HG02938 (cell line): ENCODE measurements at regions not wholly inside any gene's neighbourhood (a gene's known extent, or its start where the extent isn't known, plus 50 kb on each side); places are given as distances from the start of the nearest gene placed in this dataset.

ENCODE experiments used
- ATAC-seq: cut with Tn5 transposase; IDR thresholded peaks from one replicate; pipeline ENCODE4 v1.9.1; 2021; ENCODE audit warnings: mild to moderate bottlenecking, moderate library complexity; ENCODE audit not compliant: unreplicated experiment

DNA sequence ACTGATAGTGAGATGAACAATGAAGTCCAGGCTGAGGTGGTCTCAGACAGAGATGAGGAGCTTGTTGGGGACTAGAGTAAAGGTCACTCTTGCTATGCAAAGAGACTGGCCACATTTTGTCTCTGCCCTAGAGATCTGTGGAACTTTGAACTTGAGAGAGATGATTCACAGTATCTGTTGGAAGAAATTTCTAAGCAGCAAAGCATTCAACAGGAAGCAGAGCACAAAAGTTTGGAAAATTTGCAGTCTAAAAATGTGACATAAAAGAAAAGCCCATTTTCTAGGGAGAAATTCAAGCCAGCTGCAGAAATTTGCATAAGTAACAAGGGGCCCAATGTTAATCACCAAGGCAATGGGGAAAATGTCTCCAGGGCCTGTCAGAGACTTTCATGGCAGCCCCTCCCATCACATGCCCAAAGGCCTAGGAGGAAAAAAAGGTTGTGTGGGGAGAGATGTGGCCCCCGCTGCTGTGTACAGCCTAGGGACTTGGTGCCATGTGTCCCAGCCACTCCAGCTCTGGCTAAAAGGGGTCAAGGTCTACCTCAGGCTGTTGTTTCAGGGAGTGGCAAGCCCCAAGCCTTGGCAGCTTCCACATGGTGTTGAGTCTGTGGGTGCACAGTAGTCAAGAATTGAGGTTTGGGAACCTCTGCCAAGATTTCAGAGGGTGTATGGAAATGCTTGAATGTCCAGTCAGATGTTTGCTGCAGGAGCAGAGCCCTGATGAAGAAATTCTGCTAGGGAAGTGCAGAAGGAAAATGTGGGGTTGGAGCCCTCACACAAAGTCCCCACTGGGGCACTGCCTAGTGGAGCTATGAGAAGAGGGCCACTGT is 262.8 kb downstream of the DKK2 start:
- no peak for ATAC-seq

DNA sequence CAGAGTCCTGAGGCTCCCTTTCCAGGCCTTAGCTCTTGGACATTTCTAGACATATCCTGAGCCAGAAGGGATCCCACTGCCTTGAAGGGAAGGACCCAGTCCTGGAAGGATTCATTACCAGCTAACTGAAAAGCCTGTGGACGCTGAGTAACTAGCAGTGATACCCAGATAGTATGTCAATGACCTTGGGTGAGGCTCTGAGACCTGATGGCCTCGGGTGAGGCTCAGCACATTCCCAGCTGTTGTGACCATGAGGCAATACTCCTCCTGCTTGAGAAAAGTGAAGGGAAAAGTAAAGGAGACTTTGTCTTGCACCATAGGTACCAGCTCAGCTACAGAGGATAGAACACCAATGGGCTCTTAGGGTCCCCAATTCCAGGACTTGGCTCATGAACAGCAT is 268.1 kb downstream of the DKK2 start:
- no peak for ATAC-seq

DNA sequence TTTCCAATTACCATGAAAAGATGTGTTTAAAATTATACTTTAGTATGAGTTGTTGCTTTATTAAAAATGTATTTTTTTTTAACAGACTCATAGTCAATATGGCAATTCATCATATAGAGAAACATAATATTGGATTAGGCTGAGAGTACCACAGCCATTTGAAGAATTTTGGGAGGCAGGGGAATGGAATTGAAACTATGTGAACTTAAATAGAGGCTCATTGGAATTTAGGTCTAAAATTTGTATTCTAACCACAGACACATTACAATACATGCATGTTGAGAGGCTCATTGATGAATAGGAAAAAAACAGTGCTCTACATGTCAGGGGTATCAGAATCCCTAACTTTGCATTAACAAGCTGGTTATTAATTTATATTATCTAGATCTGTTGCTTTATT is 269.6 kb downstream of the DKK2 start:
- no peak for ATAC-seq

DNA sequence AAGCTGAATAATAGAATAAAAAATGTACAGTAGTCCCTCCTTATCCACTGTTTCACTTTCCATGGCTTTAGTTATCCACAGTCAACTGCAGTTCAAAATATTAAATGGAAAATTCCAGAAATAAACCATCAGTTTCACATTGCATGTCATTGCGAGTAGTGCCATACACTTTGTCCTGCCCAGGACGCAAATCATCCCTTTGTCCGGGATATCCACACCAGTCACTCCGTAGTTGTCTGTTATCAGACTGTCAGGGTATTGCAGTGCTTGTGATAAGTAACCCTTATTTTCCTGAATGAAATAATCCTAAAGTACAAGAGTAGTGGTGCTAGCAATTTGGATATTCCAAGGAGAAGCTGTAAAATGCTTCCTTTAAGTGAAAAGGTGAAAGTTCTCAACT is 271.3 kb downstream of the DKK2 start:
- no peak for ATAC-seq

DNA sequence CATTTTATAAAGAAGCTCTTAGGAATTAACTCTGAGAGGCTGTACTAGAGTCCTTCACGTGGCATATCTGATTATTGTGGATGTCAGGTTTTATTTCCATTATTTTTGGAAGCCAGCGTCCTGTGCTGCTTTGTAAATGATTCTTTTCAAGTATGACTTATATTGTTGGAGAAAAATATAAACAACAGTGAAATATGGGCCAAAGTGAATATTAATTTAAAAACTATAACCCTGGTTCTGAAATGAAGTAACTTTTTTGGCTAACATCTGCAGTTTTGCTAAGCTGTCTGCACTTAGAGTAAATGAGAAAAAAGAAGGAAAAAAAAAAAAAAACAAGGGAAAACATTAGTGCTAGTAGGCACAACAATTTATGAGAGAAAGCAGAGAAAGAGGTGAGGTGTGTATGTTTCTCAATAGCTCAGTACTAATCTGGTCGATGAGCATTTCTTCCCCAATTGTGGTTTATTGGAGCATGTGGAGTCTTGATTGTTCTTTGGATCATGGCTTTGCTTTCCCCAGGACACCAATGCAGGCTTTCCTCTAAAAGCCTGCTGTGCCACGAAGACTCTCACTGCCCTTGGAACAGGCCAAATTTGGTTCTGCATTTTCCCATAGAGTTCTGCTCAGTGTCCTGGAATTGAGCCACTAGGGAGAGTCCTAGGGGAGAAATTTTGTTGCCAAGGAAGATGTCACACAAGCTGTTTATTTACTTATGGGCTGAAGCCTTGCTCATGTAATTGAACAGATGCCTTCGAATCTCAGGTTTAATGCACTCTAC is 273.3 kb downstream of the DKK2 start:
- ATAC-seq = no peak

DNA sequence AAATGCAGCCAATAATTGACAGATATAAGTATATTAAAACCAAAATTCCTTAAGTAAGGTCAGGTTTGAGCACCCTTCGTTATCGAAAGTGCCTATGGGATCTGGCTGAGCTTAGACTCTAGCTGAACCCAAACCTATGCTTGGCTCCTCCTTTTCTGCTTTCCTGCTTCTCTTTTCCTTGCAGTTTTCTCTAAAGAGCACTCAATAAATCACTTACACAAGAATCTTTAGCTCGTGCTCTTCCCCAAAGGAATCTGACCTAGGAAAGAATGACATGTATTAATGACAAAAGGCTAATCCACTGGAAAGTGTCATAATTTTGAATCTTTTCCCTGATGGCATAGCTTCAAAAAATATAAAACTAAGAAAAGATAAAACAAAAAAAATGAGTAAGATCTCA is 282.7 kb downstream of the DKK2 start:
- no peak for ATAC-seq

DNA sequence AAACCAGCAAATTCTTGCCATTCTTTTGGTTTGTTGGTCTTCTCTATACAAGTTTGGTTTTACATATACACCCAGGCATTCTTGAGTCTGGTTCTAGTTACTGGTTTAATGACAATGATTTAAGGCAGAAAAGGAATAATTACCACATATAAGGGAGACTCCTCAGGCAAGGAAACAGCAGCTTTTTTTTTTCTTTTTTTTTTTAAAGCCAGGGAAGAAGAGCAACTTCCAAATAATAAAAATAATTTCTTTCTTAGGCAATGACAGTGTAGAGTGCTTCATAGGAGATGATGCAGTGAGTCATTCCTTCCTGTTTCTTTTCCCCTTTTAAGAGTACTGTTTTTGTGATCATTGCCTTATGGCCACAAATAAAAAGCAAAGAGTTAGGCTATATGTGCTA is 289.7 kb downstream of the DKK2 start:
- no peak for ATAC-seq

DNA sequence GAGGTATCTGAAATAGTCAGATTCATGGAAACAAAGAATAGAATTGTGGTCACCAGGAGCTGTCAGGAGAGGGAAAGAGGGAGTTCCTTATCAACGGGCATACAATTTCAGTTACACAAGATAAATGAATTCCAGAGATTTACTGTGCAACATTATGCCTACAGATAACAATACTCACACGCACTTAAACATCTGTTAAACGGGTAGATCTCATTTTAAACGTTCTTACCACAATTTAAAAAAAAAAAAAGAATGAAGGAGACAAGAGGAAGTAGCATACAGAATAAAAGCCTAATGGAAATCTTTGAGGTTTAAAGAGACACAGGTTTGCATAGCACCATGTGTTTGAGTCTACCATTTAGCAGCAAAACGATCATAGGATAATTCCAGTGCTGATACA is 298.0 kb downstream of the DKK2 start:
- ATAC-seq = no peak

- ATAC-seq = no peak
These were observed 317.6 kb downstream of the DKK2 start for GRCh38 chr4:106718548-106718947.

DNA sequence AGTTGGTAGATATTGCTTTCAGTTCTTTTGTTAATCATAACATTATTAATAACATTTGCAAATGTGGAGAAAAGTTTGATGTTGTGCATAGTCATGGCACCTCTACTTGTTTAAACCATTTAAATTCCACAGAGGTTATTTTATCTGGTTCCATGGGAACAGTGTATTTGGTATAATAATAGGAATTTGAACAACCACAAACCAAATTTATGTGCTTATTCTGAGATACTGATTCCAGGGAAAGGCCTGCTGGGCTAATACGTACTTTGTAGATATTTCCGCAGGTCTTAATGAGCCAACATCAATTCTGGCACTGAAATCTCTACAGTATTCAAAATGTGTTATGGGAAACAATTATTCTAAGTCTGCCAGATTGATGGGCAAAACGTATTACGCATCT is 319.0 kb downstream of the DKK2 start:
- ATAC-seq = no peak

- ATAC-seq = no peak
These were observed 320.3 kb downstream of the DKK2 start for GRCh38 chr4:106715825-106716224.

DNA sequence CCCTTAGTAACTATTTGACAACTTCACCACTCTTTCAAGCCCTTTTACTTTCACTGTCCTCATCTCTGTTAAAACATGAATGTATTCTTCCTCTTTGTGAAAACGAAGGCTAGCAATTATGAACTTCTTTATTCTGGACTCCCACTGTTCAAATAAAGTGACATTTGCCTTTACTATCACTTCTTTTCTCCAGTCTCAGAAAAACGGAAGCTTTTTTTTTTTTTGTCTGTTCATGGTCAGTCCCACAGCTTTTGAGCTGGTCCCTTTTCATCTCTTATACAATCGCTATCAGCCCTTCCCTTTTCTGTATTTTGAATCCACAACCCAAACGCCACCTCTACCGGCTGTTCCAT is 327.7 kb downstream of the DKK2 start:
- ATAC-seq = no peak

- peak; percentile 90 for ATAC-seq
These were observed 328.2 kb downstream of the DKK2 start for GRCh38 chr4:106707776-106708463.

DNA sequence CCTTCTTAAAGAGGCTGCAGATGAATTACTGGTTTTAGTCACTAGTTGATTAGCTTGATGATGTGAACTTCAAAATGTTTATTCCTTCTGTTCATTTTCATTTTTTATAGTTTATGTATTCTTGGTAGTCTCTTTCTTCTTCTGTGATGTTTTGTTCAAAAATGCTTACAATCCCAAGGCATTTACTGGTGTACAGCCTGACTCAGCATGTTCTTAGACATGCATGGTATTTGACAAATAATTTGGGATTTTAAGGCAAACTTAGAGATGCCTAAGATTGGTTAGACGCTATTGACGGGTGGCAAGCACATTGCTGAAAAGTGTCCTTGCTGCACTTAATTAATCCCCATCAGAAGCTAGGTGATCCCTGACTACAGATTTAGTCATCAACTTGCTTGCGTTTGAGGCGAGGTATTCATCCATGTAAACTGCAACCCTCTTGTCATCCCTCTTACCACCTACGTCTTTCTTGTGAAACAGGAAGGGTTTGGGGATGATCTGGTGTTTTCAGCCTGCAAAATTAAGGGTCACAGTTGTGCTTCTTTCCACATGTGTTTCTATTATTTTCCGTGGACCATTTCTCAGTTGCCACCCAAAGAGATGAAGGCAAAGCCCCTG is 331.8 kb downstream of the DKK2 start:
- ATAC-seq = no peak

- ATAC-seq = no peak
These were observed 331.7 kb upstream of the GIMD1 start for GRCh38 chr4:106700321-106700720.

- ATAC-seq = no peak
These were observed 330.1 kb upstream of the GIMD1 start for GRCh38 chr4:106698621-106699195.

- ATAC-seq = no peak
These were observed 327.1 kb upstream of the GIMD1 start for GRCh38 chr4:106695501-106696262.

DNA sequence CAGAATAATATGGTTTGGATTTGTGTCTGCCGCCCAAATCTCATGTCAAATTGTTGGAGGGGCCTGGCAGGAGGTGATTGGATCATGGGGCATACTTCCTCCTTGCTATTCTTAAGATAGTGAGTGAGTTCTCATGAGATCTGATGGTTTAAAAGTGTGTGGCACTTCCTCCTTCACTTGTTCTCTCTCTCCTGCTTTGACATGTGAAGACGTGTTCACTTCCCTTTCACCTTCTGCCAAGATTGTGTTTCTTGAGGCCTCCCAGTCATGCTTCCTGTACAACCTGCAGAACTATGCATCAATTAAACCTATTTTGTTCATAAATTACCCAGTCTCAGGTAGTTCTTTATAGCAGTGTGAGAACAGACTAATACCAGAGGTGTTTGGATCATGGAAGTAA is 325.7 kb upstream of the GIMD1 start:
- ATAC-seq = no peak

DNA sequence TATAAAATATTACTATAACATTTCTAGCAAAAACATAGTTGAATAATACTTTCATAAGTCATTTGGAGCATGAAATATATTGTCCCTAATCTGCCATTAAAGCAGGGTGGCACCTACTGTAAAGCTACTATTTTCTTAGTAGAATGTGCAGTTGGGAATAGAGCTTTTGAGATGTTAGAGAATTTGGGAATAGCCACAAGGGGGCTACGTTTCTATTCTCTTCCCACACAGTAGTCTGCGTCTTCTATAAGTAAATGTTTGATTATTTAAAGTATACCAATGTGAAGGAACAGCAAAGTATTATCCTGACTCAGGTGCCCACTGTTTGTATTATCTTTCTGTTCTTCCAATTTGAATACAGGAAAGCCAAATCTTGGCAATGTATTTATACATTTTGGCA is 323.2 kb upstream of the GIMD1 start:
- no peak for ATAC-seq

DNA sequence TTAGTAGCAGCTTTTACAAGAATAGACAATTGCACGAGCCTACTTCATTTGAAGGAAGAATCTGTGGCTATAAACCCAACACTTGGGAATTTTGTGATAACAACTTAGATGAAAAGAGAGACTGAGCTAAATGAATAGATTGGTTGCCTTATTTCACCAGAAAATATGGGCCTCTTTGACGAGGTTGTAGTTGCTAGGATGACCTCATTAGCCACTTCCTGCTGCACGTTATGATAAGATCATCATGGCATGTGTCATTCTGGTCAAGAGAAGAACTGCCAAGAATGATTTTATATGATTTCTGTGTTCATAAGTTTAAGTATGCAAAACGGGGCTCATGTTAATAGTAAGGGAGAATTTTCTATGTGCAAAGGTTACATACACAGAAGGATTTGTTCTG is 321.9 kb upstream of the GIMD1 start:
- ATAC-seq = peak; percentile 66
